Keratinocyte (primary cell): ENCODE measurements at regions not wholly inside any gene's neighbourhood (a gene's known extent, or its start where the extent isn't known, plus 50 kb on each side); places are given as distances from the start of the nearest gene placed in this dataset.

Source experiments
- DNase-seq: peaks from one replicate; pipeline ENCODE4 v3.0.0-alpha.2; 2011; ENCODE audit warnings: low read depth, missing footprints, low spot score
- FAIRE-seq: peaks from 2 replicates; lab custom pipeline; 2011; peaks lifted over from hg19 to GRCh38; lab: Jason Lieb, UNC
- H2AFZ ChIP-seq: 2 replicates; pipeline ENCODE4 v1.6.0; 2012; ENCODE audit warnings: low read length, control low read depth, inconsistent platforms; ENCODE audit not compliant: control insufficient read depth
- H3K27ac ChIP-seq: 2 replicates; pipeline ENCODE4 v1.5.1; 2011; ENCODE audit warnings: low read length; ENCODE audit not compliant: control insufficient read depth, insufficient read depth
- H3K27me3 ChIP-seq: 3 replicates; pipeline ENCODE4 v1.6.0; 2011; ENCODE audit warnings: low read length; ENCODE audit not compliant: control insufficient read depth, insufficient read depth; ENCODE audit errors: extremely low read depth
- H3K36me3 ChIP-seq, 2 experiments: 2 replicates in 1 of 2; 3 replicates in 1 of 2; pipeline ENCODE4 v1.5.1; 2011; ENCODE audit warnings: low read length in 2 of 2, mild to moderate bottlenecking in 1 of 2; ENCODE audit not compliant: control insufficient read depth in 2 of 2, insufficient read depth in 2 of 2; ENCODE audit errors: extremely low read depth in 1 of 2
- H3K4me1 ChIP-seq: 3 replicates; pipeline ENCODE4 v1.5.1; 2011; ENCODE audit warnings: low read length; ENCODE audit not compliant: control insufficient read depth, insufficient read depth; ENCODE audit errors: extremely low read depth
- H3K4me2 ChIP-seq: 3 replicates; pipeline ENCODE4 v1.6.0; 2011; ENCODE audit warnings: low read depth, low read length; ENCODE audit not compliant: control insufficient read depth, insufficient read depth; ENCODE audit errors: extremely low read depth
- H3K4me3 ChIP-seq, 3 experiments: fragments of 200-600 bp in 1 of 3; sonication (generic) in 1 of 3; 2 replicates in 2 of 3; 3 replicates in 1 of 3; pipeline ENCODE4 v1.5.1; 2011 to 2016; ENCODE audit warnings: low read length in 3 of 3, mild to moderate bottlenecking in 3 of 3, control low read depth in 2 of 3, inconsistent platforms in 1 of 3, low read depth in 1 of 3, mixed read lengths in 1 of 3, mixed run types in 1 of 3, moderate library complexity in 1 of 3; ENCODE audit not compliant: control insufficient read depth in 2 of 3, insufficient read depth in 2 of 3; ENCODE audit errors: extremely low read depth in 1 of 3
- H3K79me2 ChIP-seq: 2 replicates; pipeline ENCODE4 v1.6.0; 2012; ENCODE audit warnings: low read length; ENCODE audit not compliant: control insufficient read depth, insufficient read depth
- H3K9ac ChIP-seq: 3 replicates; pipeline ENCODE4 v1.6.0; 2011; ENCODE audit warnings: low read length; ENCODE audit not compliant: control insufficient read depth, insufficient read depth; ENCODE audit errors: extremely low read depth
- H3K9me1 ChIP-seq: 3 replicates; pipeline ENCODE4 v1.6.0; 2011; ENCODE audit warnings: low read length; ENCODE audit not compliant: control insufficient read depth, insufficient read depth; ENCODE audit errors: extremely low read depth
- H3K9me3 ChIP-seq: 2 replicates; pipeline ENCODE4 v1.5.1; 2012; ENCODE audit warnings: low read depth, low read length; ENCODE audit not compliant: control insufficient read depth
- H4K20me1 ChIP-seq: 3 replicates; pipeline ENCODE4 v1.6.0; 2011; ENCODE audit warnings: low read length; ENCODE audit not compliant: control insufficient read depth, insufficient read depth; ENCODE audit errors: extremely low read depth
- CTCF ChIP-seq, 3 experiments: IDR thresholded peaks in 1 of 3; conservative IDR thresholded peaks in 1 of 3; optimal IDR thresholded peaks in 1 of 3; 2 replicates in 2 of 3; 3 replicates in 1 of 3; pipeline versions ENCODE3 to v1.5.1; 2011; ENCODE audit warnings: low read length in 3 of 3, mild to moderate bottlenecking in 3 of 3, moderate library complexity in 2 of 3, control low read depth in 1 of 3, inconsistent platforms in 1 of 3; ENCODE audit not compliant: insufficient read depth in 2 of 3; ENCODE audit errors: extremely low read depth in 1 of 3
- EZH2 ChIP-seq: IDR thresholded peaks from one replicate; pipeline ENCODE4 v1.6.1; 2012; ENCODE audit warnings: inconsistent platforms, mild to moderate bottlenecking, low read length, moderate library complexity
- dilution Hi-C: fragments of 300-500 bp; cut with MboI; formaldehyde crosslinking; loops from one replicate; pipeline ENCODE4 v1.7.0; 2020; ENCODE audit warnings: low sequenced_read_pairs; ENCODE audit not compliant: extremely low pct_ligation_motif_present

GRCh38 chr3:76699846-76700245 lies 340.1 kb upstream of the ROBO2 start:
- no peaks in the 10 kb centered on the region for H3K9me3 ChIP-seq
- no peak for TF ChIP-seq CTCF (optimal IDR thresholded peaks at IDR 0.05 in 1 of 3, IDR thresholded peaks at IDR 0.05 in 1 of 3, conservative IDR thresholded peaks at IDR 0.05 in 1 of 3; ENCODE audit: extremely low read depth in 1 of 3, insufficient read depth in 2 of 3, low read length in 3 of 3)
- TF ChIP-seq EZH2 = no peak
- no peaks in the 10 kb centered on the region for H4K20me1 ChIP-seq
- no peaks in the 10 kb centered on the region for H3K9me1 ChIP-seq
- no peak overlapping the region for H3K9ac ChIP-seq
- FAIRE-seq (no peak), DNase-seq (no peak)
- H3K27me3 ChIP-seq = no peaks in the 10 kb centered on the region
- no peak overlapping the region for H2AFZ ChIP-seq
- no peak overlapping the region for H3K4me2 ChIP-seq
- H3K27ac ChIP-seq = no peak overlapping the region
- H3K4me1 ChIP-seq = no peaks in the 10 kb centered on the region
- H3K4me3 ChIP-seq = no peak overlapping the region
- H3K79me2 ChIP-seq = no peaks in the 10 kb centered on the region
- dilution Hi-C loops = no loop called here
- H3K36me3 ChIP-seq = no peaks in the 10 kb centered on the region

DNA sequence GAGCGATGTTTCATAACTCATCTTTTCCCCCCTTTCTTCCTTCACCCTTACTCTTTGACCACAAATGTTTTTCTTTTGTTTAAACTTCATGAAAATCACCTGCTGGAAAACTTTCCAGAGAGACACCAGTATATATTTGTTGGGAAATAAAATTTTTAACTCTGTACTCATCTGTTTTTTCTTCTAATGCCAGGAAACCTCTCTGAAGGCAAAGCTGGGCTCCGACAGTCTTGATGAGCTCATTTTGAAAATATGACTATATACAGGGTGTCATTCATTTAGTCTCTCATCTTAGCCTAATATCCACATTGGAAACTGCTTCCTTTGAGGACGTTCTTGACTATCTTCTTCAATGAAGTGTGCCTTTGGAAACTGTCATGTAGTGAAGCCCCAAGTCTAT lies 339.6 kb upstream of the ROBO2 start:
- Histone ChIP-seq H3K9ac (no peak overlapping the region), H3K4me3 (no peak overlapping the region), H3K27me3 (no peaks in the 10 kb centered on the region), H4K20me1 (no peaks in the 10 kb centered on the region), H3K9me3 (no peaks in the 10 kb centered on the region), H3K79me2 (no peaks in the 10 kb centered on the region), H3K4me1 (no peaks in the 10 kb centered on the region), H2AFZ (no peak overlapping the region), H3K9me1 (no peaks in the 10 kb centered on the region), H3K27ac (no peak overlapping the region), H3K36me3 (no peaks in the 10 kb centered on the region), H3K4me2 (no peak overlapping the region)
- TF ChIP-seq CTCF (optimal IDR thresholded peaks at IDR 0.05 in 1 of 3, IDR thresholded peaks at IDR 0.05 in 1 of 3, conservative IDR thresholded peaks at IDR 0.05 in 1 of 3; ENCODE audit: extremely low read depth in 1 of 3, insufficient read depth in 2 of 3, low read length in 3 of 3) = no peak
- no peak for TF ChIP-seq EZH2
- FAIRE-seq = no peak
- dilution Hi-C loops = no loop called here
- DNase-seq = no peak
